Thoracic aorta (tissue), 2 donors: ENCODE measurements at regions not wholly inside any gene's neighbourhood (a gene's known extent, or its start where the extent isn't known, plus 50 kb on each side); places are given as distances from the start of the nearest gene placed in this dataset.
"Not testable (repeated sequence)": the region's sequence is repeated elsewhere in the genome, so short reads cannot be mapped to it uniquely, and the experiment has no call there.

Source experiments
- ATAC-seq: fragments of 150-250 bp; one replicate; pipeline ENCODE4 v1.8.0; 2017; ENCODE audit warnings: low read depth; ENCODE audit not compliant: insufficient number of reproducible peaks, low FRiP score
- DNase-seq: peaks from one replicate; pipeline ENCODE4 v3.0.0-alpha.2; 2020; ENCODE audit warnings: low spot score
- H3K27ac ChIP-seq, 2 donors: fragments of 200-600 bp; sonication (generic); 1 replicate in 1 of 2; 2 replicates in 1 of 2; pipeline ENCODE4 v1.5.1; 2016; ENCODE audit warnings: mild to moderate bottlenecking in 2 of 2, moderate library complexity in 2 of 2
- H3K27me3 ChIP-seq: fragments of 200-600 bp; sonication (generic); replicated peaks from 2 replicates; pipeline ENCODE4 v1.6.0; 2016; ENCODE audit warnings: mild to moderate bottlenecking; ENCODE audit not compliant: insufficient read depth
- H3K36me3 ChIP-seq: fragments of 200-600 bp; sonication (generic); one replicate; pipeline ENCODE4 v1.5.1; 2016
- H3K4me1 ChIP-seq, 2 donors: fragments of 200-600 bp; sonication (generic); 1 replicate in 1 of 2; 2 replicates in 1 of 2; pipeline versions ENCODE4 v1.5.1 to v1.6.0; 2016; ENCODE audit warnings: low read depth in 2 of 2, mild to moderate bottlenecking in 1 of 2; ENCODE audit not compliant: control insufficient read depth in 1 of 2
- H3K4me3 ChIP-seq: fragments of 200-600 bp; sonication (generic); 2 replicates; pipeline ENCODE4 v1.5.1; 2016; ENCODE audit warnings: mild to moderate bottlenecking
- H3K9me3 ChIP-seq: fragments of 200-600 bp; sonication (generic); 2 replicates; pipeline ENCODE4 v1.5.1; 2016
- TF ChIP-seq, protein P1 (sequence below): fragments of 200-600 bp; sonication (generic); IDR thresholded peaks from one replicate; pipeline ENCODE4 v1.5.1; 2019; ENCODE audit warnings: antibody characterized with exemption

DNA sequence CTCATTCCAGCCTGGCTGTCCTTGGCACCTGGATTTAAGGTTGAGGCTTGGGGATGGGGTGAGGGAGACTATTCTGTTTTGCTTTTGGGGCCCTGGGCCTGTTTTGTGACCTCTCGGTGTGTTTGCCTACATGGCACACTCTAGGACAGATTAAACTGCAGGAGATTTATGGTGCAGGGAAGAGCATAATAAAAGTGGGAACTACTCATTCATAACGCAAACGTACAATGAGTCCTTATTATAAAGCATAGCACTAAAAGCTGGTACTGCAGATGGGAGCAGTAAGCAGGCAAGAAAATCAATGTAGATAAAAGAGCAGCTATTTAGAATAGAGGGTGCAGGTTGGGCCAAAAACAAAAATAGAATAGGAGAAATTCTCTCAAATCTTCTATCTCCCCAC is 238.4 kb downstream of the ACTR3 start:
- Histone ChIP-seq H3K4me1 (no peaks in the 10 kb centered on the region), H3K36me3 (no peaks in the 10 kb centered on the region), H3K4me3 (no peak overlapping the region), H3K9me3 (no peaks in the 10 kb centered on the region), H3K27ac (no peak overlapping the region), H3K27me3 (no peaks in the 10 kb centered on the region)
- DNase-seq: no peak
- TF ChIP-seq, protein P1, sequence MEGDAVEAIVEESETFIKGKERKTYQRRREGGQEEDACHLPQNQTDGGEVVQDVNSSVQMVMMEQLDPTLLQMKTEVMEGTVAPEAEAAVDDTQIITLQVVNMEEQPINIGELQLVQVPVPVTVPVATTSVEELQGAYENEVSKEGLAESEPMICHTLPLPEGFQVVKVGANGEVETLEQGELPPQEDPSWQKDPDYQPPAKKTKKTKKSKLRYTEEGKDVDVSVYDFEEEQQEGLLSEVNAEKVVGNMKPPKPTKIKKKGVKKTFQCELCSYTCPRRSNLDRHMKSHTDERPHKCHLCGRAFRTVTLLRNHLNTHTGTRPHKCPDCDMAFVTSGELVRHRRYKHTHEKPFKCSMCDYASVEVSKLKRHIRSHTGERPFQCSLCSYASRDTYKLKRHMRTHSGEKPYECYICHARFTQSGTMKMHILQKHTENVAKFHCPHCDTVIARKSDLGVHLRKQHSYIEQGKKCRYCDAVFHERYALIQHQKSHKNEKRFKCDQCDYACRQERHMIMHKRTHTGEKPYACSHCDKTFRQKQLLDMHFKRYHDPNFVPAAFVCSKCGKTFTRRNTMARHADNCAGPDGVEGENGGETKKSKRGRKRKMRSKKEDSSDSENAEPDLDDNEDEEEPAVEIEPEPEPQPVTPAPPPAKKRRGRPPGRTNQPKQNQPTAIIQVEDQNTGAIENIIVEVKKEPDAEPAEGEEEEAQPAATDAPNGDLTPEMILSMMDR: no peak
- no peak for ATAC-seq

DNA sequence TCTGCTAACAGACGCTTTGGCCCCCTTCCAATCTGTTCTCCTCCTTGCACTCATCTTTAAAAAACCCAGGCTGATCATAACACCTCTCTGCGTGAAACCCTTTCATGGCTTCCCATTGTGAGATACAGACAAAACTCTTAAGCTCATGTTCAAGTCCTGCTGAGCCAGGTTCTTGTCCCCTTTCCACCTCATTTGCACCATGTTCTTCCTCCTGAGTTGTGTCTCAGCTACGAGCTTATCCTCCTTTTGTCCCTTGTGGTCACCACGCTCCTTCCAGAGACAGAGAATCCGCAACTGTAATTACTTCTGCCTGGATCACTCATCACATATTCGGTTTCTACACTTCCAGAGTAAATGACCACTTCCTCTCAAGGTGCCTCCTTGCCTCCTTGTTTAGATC is 238.8 kb downstream of the ACTR3 start:
- no peak overlapping the region for H3K4me3 ChIP-seq
- no peak for ATAC-seq
- H3K27ac ChIP-seq: no peak overlapping the region
- DNase-seq: no peak
- H3K9me3 ChIP-seq: no peaks in the 10 kb centered on the region
- TF ChIP-seq, protein P1: no peak
- H3K4me1 ChIP-seq: no peaks in the 10 kb centered on the region
- H3K27me3 ChIP-seq: no peaks in the 10 kb centered on the region
- no peaks in the 10 kb centered on the region for H3K36me3 ChIP-seq

DNA sequence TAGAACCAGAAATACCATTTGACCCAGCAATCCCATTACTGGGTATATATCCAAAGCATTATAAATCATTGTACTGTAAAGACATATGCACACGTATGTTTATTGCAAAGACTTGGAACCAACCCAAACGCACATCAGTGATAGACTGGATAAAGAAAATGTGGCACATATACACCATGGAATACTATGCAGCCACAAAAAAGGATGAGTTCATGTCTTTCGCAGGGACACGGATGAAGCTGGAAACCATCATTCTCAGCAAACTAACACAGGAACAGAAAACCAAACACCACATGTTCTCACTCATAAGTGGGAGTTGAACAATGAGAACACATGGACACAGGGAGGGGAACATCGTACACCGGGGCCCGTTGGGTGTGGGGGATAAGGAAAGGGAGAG is 242.2 kb downstream of the ACTR3 start:
- H3K9me3 ChIP-seq, H3K4me3 ChIP-seq, H3K4me1 ChIP-seq, H3K36me3 ChIP-seq, H3K27me3 ChIP-seq, ATAC-seq, DNase-seq, H3K27ac ChIP-seq: not testable (repeated sequence)

DNA sequence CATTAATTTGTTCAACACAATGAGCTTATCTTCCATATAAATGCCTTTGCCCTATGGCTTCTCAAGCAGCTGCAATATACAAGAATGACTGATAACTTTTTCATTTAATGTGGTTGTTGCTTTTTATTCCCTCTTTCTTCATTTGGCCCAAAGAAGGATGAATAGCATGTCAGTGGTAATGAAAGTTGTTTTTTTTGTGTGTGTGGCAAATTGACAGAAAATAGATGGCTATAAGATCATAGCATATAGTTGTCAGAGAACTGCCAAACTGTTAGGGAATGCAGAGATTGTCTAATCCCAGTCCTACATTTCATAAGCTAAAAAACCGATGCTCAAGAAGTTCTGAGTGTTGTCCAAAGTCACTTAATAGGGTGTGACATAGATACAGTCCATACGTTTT is 244.3 kb downstream of the ACTR3 start:
- DNase-seq (no peak), ATAC-seq (no peak)
- no peak overlapping the region for H3K4me3 ChIP-seq
- H3K27ac ChIP-seq: no peak overlapping the region
- no peaks in the 10 kb centered on the region for H3K36me3 ChIP-seq
- H3K9me3 ChIP-seq: no peaks in the 10 kb centered on the region
- H3K4me1 ChIP-seq: no peaks in the 10 kb centered on the region
- TF ChIP-seq, protein P1: no peak
- no peaks in the 10 kb centered on the region for H3K27me3 ChIP-seq

DNA sequence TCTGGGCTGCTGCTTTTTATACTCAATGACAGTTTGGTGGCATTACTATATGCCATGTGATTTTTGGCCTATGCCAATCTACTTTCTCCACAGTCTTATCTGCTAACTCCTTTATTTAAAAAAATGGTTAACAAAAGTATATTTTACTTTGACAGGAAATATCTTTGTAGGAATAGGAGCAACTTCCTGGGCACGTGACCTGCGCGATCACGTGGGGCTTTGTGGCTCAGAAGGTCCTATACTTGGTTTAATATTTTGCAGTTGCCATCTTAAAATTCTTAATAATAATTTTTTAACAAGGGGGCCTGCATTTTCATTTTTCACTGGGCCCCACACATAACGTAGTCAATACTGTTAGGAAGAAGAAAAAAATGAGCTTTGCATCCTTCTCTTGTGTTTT is 249.7 kb downstream of the ACTR3 start:
- TF ChIP-seq, protein P1: no peak
- H3K9me3 ChIP-seq: no peaks in the 10 kb centered on the region
- H3K36me3 ChIP-seq: no peaks in the 10 kb centered on the region
- DNase-seq (no peak), ATAC-seq (no peak)
- H3K4me1 ChIP-seq: no peaks in the 10 kb centered on the region
- no peak overlapping the region for H3K4me3 ChIP-seq
- H3K27me3 ChIP-seq: no peaks in the 10 kb centered on the region
- no peak overlapping the region for H3K27ac ChIP-seq

DNA sequence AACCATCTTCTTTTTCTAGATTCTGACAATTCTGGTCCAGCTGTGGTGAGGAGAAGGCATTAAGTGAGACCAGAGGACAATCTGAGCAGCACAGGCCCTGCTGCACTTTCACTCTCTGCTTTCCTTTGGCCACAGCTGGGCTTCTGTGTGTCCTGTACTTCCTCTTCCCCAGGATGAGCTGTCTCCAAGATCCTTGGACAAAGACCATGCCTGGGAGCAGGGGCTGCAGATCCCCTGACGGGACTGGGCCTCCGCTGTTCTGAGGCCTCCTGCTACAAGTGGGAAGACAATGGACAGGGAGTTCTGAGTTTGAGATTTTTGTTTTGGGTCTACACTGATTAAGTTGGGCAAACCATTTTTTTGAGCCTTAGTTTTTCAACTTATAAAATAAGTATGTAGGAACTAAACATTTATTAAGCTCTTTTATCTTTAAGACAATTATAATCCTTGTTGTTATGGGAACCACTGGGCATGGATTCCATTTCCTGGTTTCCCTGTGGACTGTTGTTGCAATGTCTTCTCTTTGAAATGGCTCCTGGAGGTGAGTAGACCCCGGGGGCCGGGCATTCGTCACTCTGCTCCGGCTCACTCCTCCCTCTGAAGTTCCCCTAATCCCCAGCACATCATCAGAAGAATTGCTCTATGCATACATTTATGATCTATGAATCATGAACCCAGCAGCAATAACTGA is 266.6 kb downstream of the ACTR3 start:
- H3K4me1 ChIP-seq: no peaks in the 10 kb centered on the region
- DNase-seq (no peak), ATAC-seq (no peak)
- H3K27ac ChIP-seq: no peak overlapping the region
- H3K4me3 ChIP-seq: no peak overlapping the region
- no peaks in the 10 kb centered on the region for H3K9me3 ChIP-seq
- no peaks in the 10 kb centered on the region for H3K36me3 ChIP-seq
- no peaks in the 10 kb centered on the region for H3K27me3 ChIP-seq
- TF ChIP-seq, protein P1: no peak
